OCI-LY7 (cell line): ENCODE measurements at regions not wholly inside any gene's neighbourhood (a gene's known extent, or its start where the extent isn't known, plus 50 kb on each side); places are given as distances from the start of the nearest gene placed in this dataset.

Experiments
- EZH2phosphoT487 ChIP-seq: fragments of 200-600 bp; sonication (generic); IDR thresholded peaks from 2 replicates; pipeline ENCODE4 v1.6.1; 2018; ENCODE audit warnings: low read depth, borderline replicate concordance, mild to moderate bottlenecking, mixed run types, antibody characterized with exemption, low read length, moderate library complexity, mixed read lengths
- TF ChIP-seq, protein P1 (sequence below): fragments of 200-600 bp; sonication (generic); conservative IDR thresholded peaks from 2 replicates; pipeline ENCODE4 v1.5.1; 2014; ENCODE audit warnings: mild to moderate bottlenecking, antibody characterized with exemption, low read length, moderate library complexity, mixed read lengths

DNA sequence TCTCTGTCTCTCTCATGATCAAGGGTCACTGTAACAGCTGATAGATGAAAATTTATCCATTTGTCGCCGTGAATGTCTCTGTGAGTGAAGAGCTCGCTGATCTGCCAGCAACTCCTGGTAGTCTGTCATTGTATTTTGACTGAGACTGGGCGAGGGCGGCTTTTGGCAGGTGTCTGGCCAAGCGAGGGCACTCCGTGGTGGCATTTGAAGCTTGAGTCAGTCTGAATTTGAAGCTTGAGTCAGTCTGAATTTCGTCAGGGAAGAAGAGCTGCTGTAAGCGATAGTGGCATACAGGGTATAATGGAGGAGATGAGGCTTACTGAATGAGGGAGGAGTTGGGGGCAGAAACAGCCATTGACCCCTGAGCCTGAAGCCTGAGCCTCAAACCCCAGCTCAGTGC lies 56.8 kb upstream of the FAM181A start:
- no peak for TF ChIP-seq EZH2phosphoT487
- TF ChIP-seq, protein P1, sequence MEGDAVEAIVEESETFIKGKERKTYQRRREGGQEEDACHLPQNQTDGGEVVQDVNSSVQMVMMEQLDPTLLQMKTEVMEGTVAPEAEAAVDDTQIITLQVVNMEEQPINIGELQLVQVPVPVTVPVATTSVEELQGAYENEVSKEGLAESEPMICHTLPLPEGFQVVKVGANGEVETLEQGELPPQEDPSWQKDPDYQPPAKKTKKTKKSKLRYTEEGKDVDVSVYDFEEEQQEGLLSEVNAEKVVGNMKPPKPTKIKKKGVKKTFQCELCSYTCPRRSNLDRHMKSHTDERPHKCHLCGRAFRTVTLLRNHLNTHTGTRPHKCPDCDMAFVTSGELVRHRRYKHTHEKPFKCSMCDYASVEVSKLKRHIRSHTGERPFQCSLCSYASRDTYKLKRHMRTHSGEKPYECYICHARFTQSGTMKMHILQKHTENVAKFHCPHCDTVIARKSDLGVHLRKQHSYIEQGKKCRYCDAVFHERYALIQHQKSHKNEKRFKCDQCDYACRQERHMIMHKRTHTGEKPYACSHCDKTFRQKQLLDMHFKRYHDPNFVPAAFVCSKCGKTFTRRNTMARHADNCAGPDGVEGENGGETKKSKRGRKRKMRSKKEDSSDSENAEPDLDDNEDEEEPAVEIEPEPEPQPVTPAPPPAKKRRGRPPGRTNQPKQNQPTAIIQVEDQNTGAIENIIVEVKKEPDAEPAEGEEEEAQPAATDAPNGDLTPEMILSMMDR = no peak
